ENCODE measurements at regions not wholly inside any gene's neighbourhood (a gene's known extent, or its start where the extent isn't known, plus 50 kb on each side); places are given as distances from the start of the nearest gene placed in this dataset.

- Histone ChIP-seq H3K36me3 (no peaks in the 10 kb centered on the region), H3K4me3 (no peak overlapping the region), H3K27ac (no peak overlapping the region), H3K4me1 (no peaks in the 10 kb centered on the region), H3K27me3 (no peaks in the 10 kb centered on the region), H3K9me3 (no peaks in the 10 kb centered on the region)
- DNase-seq: no peak
- ATAC-seq (ENCODE audit: low FRiP score in 2 of 2): no peak
- WGBS, 2 donors: 51 to 63% methylated on average over 1 of the region's 1 CpG
- TF ChIP-seq POLR2A (IDR thresholded peaks at IDR 0.05) (no peak), EP300 (IDR thresholded peaks at IDR 0.05) (no peak), CTCF (IDR thresholded peaks at IDR 0.05) (no peak), POLR2AphosphoS5 (IDR thresholded peaks at IDR 0.05) (no peak)
Measured at GRCh38 chr3:78426454-78426853, 1341.3 kb downstream of the ROBO1 start.

- Histone ChIP-seq H3K36me3 (no peaks in the 10 kb centered on the region), H3K27ac (no peak overlapping the region), H3K4me3 (no peak overlapping the region), H3K4me1 (no peaks in the 10 kb centered on the region), H3K27me3 (no peaks in the 10 kb centered on the region), H3K9me3 (no peaks in the 10 kb centered on the region)
- DNase-seq (no peak), ATAC-seq (ENCODE audit: low FRiP score in 2 of 2) (no peak)
- TF ChIP-seq POLR2AphosphoS5 (IDR thresholded peaks at IDR 0.05) (no peak), CTCF (IDR thresholded peaks at IDR 0.05) (no peak)
Measured at GRCh38 chr3:78427303-78427702, 1340.5 kb downstream of the ROBO1 start.

- DNase-seq (no peak), ATAC-seq (ENCODE audit: low FRiP score in 2 of 2) (no peak)
- no peak for TF ChIP-seq POLR2A (IDR thresholded peaks at IDR 0.05)
- no peak for TF ChIP-seq EP300 (IDR thresholded peaks at IDR 0.05)
- TF ChIP-seq POLR2AphosphoS5 (IDR thresholded peaks at IDR 0.05): no peak
- TF ChIP-seq CTCF (IDR thresholded peaks at IDR 0.05): no peak
- Histone ChIP-seq H3K36me3 (no peaks in the 10 kb centered on the region), H3K4me3 (no peak overlapping the region), H3K27me3 (no peaks in the 10 kb centered on the region), H3K9me3 (no peaks in the 10 kb centered on the region), H3K27ac (no peak overlapping the region), H3K4me1 (no peaks in the 10 kb centered on the region)
- 81 to 86% methylated on average over 1 of the region's 1 CpG for WGBS, 2 donors
Measured at GRCh38 chr3:78430741-78431140, 1337.1 kb downstream of the ROBO1 start.

GRCh38 chr3:78434801-78435200, 1333.0 kb downstream of the ROBO1 start:
- H3K36me3 ChIP-seq: no peaks in the 10 kb centered on the region
- DNase-seq (no peak), ATAC-seq (ENCODE audit: low FRiP score in 2 of 2) (no peak)
- H3K9me3 ChIP-seq: no peaks in the 10 kb centered on the region
- H3K4me1 ChIP-seq: no peaks in the 10 kb centered on the region
- no peak overlapping the region for H3K4me3 ChIP-seq
- WGBS, 2 donors: 81 to 88% methylated on average over 3 of the region's 3 CpGs
- no peaks in the 10 kb centered on the region for H3K27me3 ChIP-seq
- no peak for TF ChIP-seq POLR2A (IDR thresholded peaks at IDR 0.05)
- no peak for TF ChIP-seq CTCF (IDR thresholded peaks at IDR 0.05)
- no peak overlapping the region for H3K27ac ChIP-seq

- Histone ChIP-seq H3K36me3 (no peaks in the 10 kb centered on the region), H3K9me3 (no peaks in the 10 kb centered on the region), H3K4me1 (no peaks in the 10 kb centered on the region), H3K4me3 (no peak overlapping the region), H3K27ac (no peak overlapping the region), H3K27me3 (no peaks in the 10 kb centered on the region)
- TF ChIP-seq POLR2AphosphoS5 (IDR thresholded peaks at IDR 0.05) (no peak), EP300 (IDR thresholded peaks at IDR 0.05) (no peak), POLR2A (IDR thresholded peaks at IDR 0.05) (no peak), CTCF (IDR thresholded peaks at IDR 0.05) (no peak)
- ATAC-seq (ENCODE audit: low FRiP score in 2 of 2) (no peak), DNase-seq (no peak)
- WGBS, 2 donors: 30 to 46% methylated on average over 1 of the region's 1 CpG
Measured at GRCh38 chr3:78455166-78455565, 1312.6 kb downstream of the ROBO1 start.

All from upper lobe of left lung (tissue), 6 donors.